ENCODE measurements at regions not wholly inside any gene's neighbourhood (a gene's known extent, or its start where the extent isn't known, plus 50 kb on each side); places are given as distances from the start of the nearest gene placed in this dataset.

- no peak for DNase-seq
- intact Hi-C loops (cut with DNase I): no loop called here
Measured at GRCh38 chr2:188142636-188143295, 148.9 kb upstream of the GULP1 start.

- intact Hi-C loops (cut with DNase I): no loop called here
- no peak for DNase-seq
Measured at GRCh38 chr2:188145885-188146284, 145.8 kb upstream of the GULP1 start.

- intact Hi-C loops (cut with DNase I): no loop called here
- no peak for DNase-seq
Measured at GRCh38 chr2:188146888-188147287, 144.8 kb upstream of the GULP1 start.

GRCh38 chr2:188151670-188152069 is 140.0 kb upstream of the GULP1 start:
- DNase-seq: no peak
- intact Hi-C loops (cut with DNase I): no loop called here

GRCh38 chr2:188158337-188159100 is 133.2 kb upstream of the GULP1 start:
- DNase-seq: no peak
- intact Hi-C loops (cut with DNase I): no loop called here

GRCh38 chr2:188159484-188159883 is 132.2 kb upstream of the GULP1 start:
- no peak for DNase-seq
- intact Hi-C loops (cut with DNase I): no loop called here

GRCh38 chr2:188170356-188170755 is 121.3 kb upstream of the GULP1 start:
- no peak for DNase-seq
- intact Hi-C loops (cut with DNase I): no loop called here

- intact Hi-C loops (cut with DNase I): no loop called here
Measured at GRCh38 chr2:188176620-188177019, 115.1 kb upstream of the GULP1 start.

GRCh38 chr2:188181067-188181838 is 110.4 kb upstream of the GULP1 start:
- no peak for DNase-seq
- intact Hi-C loops (cut with DNase I): no loop called here

More at GRCh38 chr2:188176620-188177019, 115.1 kb upstream of the GULP1 start:
- DNase-seq: no peak

GRCh38 chr2:188181884-188182283 is 109.8 kb upstream of the GULP1 start:
- no peak for DNase-seq
- intact Hi-C loops (cut with DNase I): no loop called here

GRCh38 chr2:188187726-188188125 is 103.9 kb upstream of the GULP1 start:
- intact Hi-C loops (cut with DNase I): no loop called here
- DNase-seq: no peak

GRCh38 chr2:188189356-188189755 is 102.3 kb upstream of the GULP1 start:
- peak in 1 of 42 donors; percentile 8 for DNase-seq
- intact Hi-C loops (cut with DNase I): no loop called here

- intact Hi-C loops (cut with DNase I): no loop called here
- no peak for DNase-seq
Measured at GRCh38 chr2:188193230-188193629, 98.4 kb upstream of the GULP1 start.

- peak in 1 of 42 donors; percentile 5 for DNase-seq
- intact Hi-C loops (cut with DNase I): no loop called here
Measured at GRCh38 chr2:188196343-188197008, 95.2 kb upstream of the GULP1 start.

GRCh38 chr2:188199716-188200128 is 92.0 kb upstream of the GULP1 start:
- intact Hi-C loops (cut with DNase I): no loop called here
- DNase-seq: no peak

GRCh38 chr2:188201639-188202038 is 90.0 kb upstream of the GULP1 start:
- DNase-seq: no peak
- intact Hi-C loops (cut with DNase I): no loop called here

GRCh38 chr2:188202777-188203176 is 88.9 kb upstream of the GULP1 start:
- intact Hi-C loops (cut with DNase I): no loop called here
- no peak for DNase-seq

- DNase-seq: no peak
- intact Hi-C loops (cut with DNase I): no loop called here
Measured at GRCh38 chr2:188203776-188204175, 87.9 kb upstream of the GULP1 start.

- intact Hi-C loops (cut with DNase I): no loop called here
- DNase-seq: no peak
Measured at GRCh38 chr2:188204824-188205223, 86.8 kb upstream of the GULP1 start.

GRCh38 chr2:188207554-188207953 is 84.1 kb upstream of the GULP1 start:
- no peak for DNase-seq
- intact Hi-C loops (cut with DNase I): no loop called here

Measured in head of caudate nucleus (tissue), 42 donors.